PFSK-1 (cell line): ENCODE measurements at regions not wholly inside any gene's neighbourhood (a gene's known extent, or its start where the extent isn't known, plus 50 kb on each side); places are given as distances from the start of the nearest gene placed in this dataset.

Experiments
- SIN3A ChIP-seq: IDR thresholded peaks from 2 replicates; pipeline ENCODE4 v1.6.1; 2012; ENCODE audit warnings: mild to moderate bottlenecking, low read length, moderate library complexity, borderline replicate concordance; ENCODE audit not compliant: insufficient read depth
- TF ChIP-seq, protein P1 (sequence below), 2 experiments: IDR thresholded peaks; 2 replicates each; pipeline versions ENCODE4 v1.6.1 to v1.8.0; 2011 to 2012; ENCODE audit warnings: low read depth in 2 of 2, low read length in 2 of 2, control low read depth in 1 of 2, inconsistent platforms in 1 of 2, mild to moderate bottlenecking in 1 of 2, moderate library complexity in 1 of 2; ENCODE audit not compliant: insufficient read depth in 1 of 2

DNA sequence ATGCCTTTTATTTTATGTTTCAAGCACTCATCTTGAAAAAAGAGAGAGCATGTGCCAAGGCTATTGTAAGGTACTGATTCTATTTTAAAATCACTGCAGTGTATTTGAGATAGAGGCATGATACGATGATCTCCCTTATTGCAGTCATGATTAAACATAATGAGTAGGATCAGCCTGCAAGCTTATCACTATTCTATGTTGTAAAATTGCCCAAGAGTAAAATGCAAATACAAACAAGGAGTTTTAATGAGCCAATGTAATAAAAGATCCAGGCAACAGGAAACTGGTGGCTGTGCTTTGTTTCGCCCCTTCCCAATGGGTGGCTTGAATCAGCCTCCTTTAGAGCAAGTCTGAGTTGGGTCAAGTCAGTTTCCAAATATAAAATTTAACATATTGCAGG is 116.4 kb upstream of the RBMS1 start:
- TF ChIP-seq, protein P1, sequence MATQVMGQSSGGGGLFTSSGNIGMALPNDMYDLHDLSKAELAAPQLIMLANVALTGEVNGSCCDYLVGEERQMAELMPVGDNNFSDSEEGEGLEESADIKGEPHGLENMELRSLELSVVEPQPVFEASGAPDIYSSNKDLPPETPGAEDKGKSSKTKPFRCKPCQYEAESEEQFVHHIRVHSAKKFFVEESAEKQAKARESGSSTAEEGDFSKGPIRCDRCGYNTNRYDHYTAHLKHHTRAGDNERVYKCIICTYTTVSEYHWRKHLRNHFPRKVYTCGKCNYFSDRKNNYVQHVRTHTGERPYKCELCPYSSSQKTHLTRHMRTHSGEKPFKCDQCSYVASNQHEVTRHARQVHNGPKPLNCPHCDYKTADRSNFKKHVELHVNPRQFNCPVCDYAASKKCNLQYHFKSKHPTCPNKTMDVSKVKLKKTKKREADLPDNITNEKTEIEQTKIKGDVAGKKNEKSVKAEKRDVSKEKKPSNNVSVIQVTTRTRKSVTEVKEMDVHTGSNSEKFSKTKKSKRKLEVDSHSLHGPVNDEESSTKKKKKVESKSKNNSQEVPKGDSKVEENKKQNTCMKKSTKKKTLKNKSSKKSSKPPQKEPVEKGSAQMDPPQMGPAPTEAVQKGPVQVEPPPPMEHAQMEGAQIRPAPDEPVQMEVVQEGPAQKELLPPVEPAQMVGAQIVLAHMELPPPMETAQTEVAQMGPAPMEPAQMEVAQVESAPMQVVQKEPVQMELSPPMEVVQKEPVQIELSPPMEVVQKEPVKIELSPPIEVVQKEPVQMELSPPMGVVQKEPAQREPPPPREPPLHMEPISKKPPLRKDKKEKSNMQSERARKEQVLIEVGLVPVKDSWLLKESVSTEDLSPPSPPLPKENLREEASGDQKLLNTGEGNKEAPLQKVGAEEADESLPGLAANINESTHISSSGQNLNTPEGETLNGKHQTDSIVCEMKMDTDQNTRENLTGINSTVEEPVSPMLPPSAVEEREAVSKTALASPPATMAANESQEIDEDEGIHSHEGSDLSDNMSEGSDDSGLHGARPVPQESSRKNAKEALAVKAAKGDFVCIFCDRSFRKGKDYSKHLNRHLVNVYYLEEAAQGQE (IDR thresholded peaks at IDR 0.05; ENCODE audit: insufficient read depth in 1 of 2, low read depth in 2 of 2, low read length in 2 of 2): no peak
- TF ChIP-seq SIN3A: no peak
